C4-2B (cell line): ENCODE measurements at regions not wholly inside any gene's neighbourhood (a gene's known extent, or its start where the extent isn't known, plus 50 kb on each side); places are given as distances from the start of the nearest gene placed in this dataset.

Source experiments
- H3K27ac ChIP-seq: fragments of 450-650 bp; 2 replicates; pipeline ENCODE4 v1.5.1; 2017
- CTCF ChIP-seq: fragments of 450-650 bp; conservative IDR thresholded peaks from 2 replicates; pipeline ENCODE4 v1.5.1; 2017; ENCODE audit warnings: mild to moderate bottlenecking
- ZFX ChIP-seq: fragments of 450-650 bp; IDR thresholded peaks from 2 replicates; pipeline ENCODE4 v1.6.1; 2017

- no peak overlapping the region for H3K27ac ChIP-seq
- no peak for TF ChIP-seq CTCF
Observed at GRCh38 chr5:164179406-164179805, 674.0 kb downstream of the MAT2B start.

- TF ChIP-seq CTCF, result no peak
- TF ChIP-seq ZFX, result no peak
- H3K27ac ChIP-seq, result no peak overlapping the region
Observed at GRCh38 chr5:164181604-164182003, 676.2 kb downstream of the MAT2B start.

GRCh38 chr5:164184158-164184557, 678.7 kb downstream of the MAT2B start:
- no peak for TF ChIP-seq ZFX
- TF ChIP-seq CTCF, result no peak
- no peak overlapping the region for H3K27ac ChIP-seq

GRCh38 chr5:164185000-164185399, 679.6 kb downstream of the MAT2B start:
- no peak for TF ChIP-seq CTCF
- TF ChIP-seq ZFX, result no peak
- H3K27ac ChIP-seq, result no peak overlapping the region

- no peak overlapping the region for H3K27ac ChIP-seq
- no peak for TF ChIP-seq CTCF
- TF ChIP-seq ZFX, result no peak
Observed at GRCh38 chr5:164186550-164186949, 681.1 kb downstream of the MAT2B start.

- H3K27ac ChIP-seq, result no peak overlapping the region
- no peak for TF ChIP-seq ZFX
- TF ChIP-seq CTCF, result no peak
Observed at GRCh38 chr5:164187785-164188184, 682.4 kb downstream of the MAT2B start.

GRCh38 chr5:164188733-164189148, 683.3 kb downstream of the MAT2B start:
- H3K27ac ChIP-seq, result no peak overlapping the region
- no peak for TF ChIP-seq ZFX

- no peak overlapping the region for H3K27ac ChIP-seq
- no peak for TF ChIP-seq ZFX
- TF ChIP-seq CTCF, result no peak
Observed at GRCh38 chr5:164191240-164191639, 685.8 kb downstream of the MAT2B start.
